GM12878 (cell line): ENCODE measurements at regions not wholly inside any gene's neighbourhood (a gene's known extent, or its start where the extent isn't known, plus 50 kb on each side); places are given as distances from the start of the nearest gene placed in this dataset.

Experiments used
- CTCF ChIP-seq, 3 experiments: IDR thresholded peaks in 2 of 3; conservative IDR thresholded peaks in 1 of 3; 2 replicates each; pipeline ENCODE4 v1.5.1; 2011; ENCODE audit warnings: low read depth in 3 of 3, low read length in 3 of 3, mild to moderate bottlenecking in 3 of 3, control low read depth in 2 of 3, moderate library complexity in 2 of 3, inconsistent platforms in 1 of 3, mixed read lengths in 1 of 3; ENCODE audit not compliant: control insufficient read depth in 2 of 3, insufficient read depth in 1 of 3; ENCODE audit errors: extremely low read depth in 1 of 3
- MTA3 ChIP-seq: IDR thresholded peaks from 2 replicates; pipeline ENCODE4 v1.6.1; 2012; ENCODE audit warnings: low read length, inconsistent platforms, borderline replicate concordance
- MYC ChIP-seq: IDR thresholded peaks from 2 replicates; pipeline ENCODE4 v1.6.1; 2011; ENCODE audit warnings: mild to moderate bottlenecking, low read length, moderate library complexity, inconsistent platforms; ENCODE audit not compliant: insufficient read depth, insufficient replicate concordance, insufficient read length, severe bottlenecking
- PAX8 ChIP-seq: fragments of 450-650 bp; IDR thresholded peaks from 2 replicates; pipeline ENCODE4 v1.6.1; 2017; ENCODE audit warnings: mild to moderate bottlenecking, moderate library complexity
- POLR2AphosphoS5 ChIP-seq: IDR thresholded peaks from 2 replicates; pipeline ENCODE4 v1.6.1; 2011; ENCODE audit warnings: mild to moderate bottlenecking, low read length, inconsistent platforms
- RELA ChIP-seq: fragments of 450-650 bp; IDR thresholded peaks from 2 replicates; pipeline ENCODE4 v1.8.0; 2014; ENCODE audit warnings: borderline replicate concordance; ENCODE audit not compliant: partially characterized antibody
- SPI1 ChIP-seq: IDR thresholded peaks from 2 replicates; pipeline ENCODE4 v1.6.1; 2011; ENCODE audit warnings: low read depth, mild to moderate bottlenecking, low read length, moderate library complexity, borderline replicate concordance; ENCODE audit not compliant: insufficient read depth
- SREBF2 ChIP-seq: IDR thresholded peaks from 2 replicates; pipeline ENCODE4 v1.6.1; 2012; ENCODE audit warnings: mild to moderate bottlenecking, low read length
- ZNF207 ChIP-seq: fragments of 450-650 bp; IDR thresholded peaks from 2 replicates; pipeline ENCODE4 v1.6.1; 2014; ENCODE audit warnings: antibody characterized with exemption, mild to moderate bottlenecking, borderline replicate concordance

- TF ChIP-seq CTCF (IDR thresholded peaks at IDR 0.05 in 2 of 3, conservative IDR thresholded peaks at IDR 0.05 in 1 of 3; ENCODE audit: control insufficient read depth in 2 of 3, extremely low read depth in 1 of 3, insufficient read depth in 1 of 3, low read depth in 3 of 3, low read length in 3 of 3) (no peak), ZNF207 (no peak), SPI1 (no peak), RELA (no peak), POLR2AphosphoS5 (no peak), MTA3 (no peak), PAX8 (no peak), SREBF2 (no peak), MYC (no peak)
Measured at GRCh38 chr6:9481292-9482029, 933.4 kb downstream of the TFAP2A start.
